ENCODE measurements at regions not wholly inside any gene's neighbourhood (a gene's known extent, or its start where the extent isn't known, plus 50 kb on each side); places are given as distances from the start of the nearest gene placed in this dataset.

DNA sequence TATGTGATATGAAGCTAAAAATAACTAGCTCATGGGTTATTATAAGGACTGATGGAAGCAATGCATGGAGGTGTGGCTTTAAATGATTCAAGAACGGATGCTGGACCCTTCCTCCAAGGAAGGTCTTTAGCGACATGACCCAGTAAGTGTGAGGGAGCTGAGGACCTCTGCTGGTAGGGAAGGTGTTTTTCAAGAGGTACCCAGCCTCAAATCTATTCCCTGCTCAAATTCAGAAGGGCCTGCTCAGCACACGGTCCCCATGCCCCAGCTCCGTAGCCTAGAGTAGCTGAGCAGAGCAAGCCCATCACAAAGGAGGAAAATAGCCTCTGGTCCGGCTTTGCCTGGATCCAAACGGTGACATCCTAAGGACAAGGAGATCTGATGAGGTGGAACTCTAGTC, 266.2 kb upstream of the IGF1R start:
- Histone ChIP-seq H3K36me3 (no peaks in the 10 kb centered on the region), H3K9me3 (no peaks in the 10 kb centered on the region), H3K4me3 (no peak overlapping the region), H3K4me1 (no peaks in the 10 kb centered on the region), H3K27ac (no peak overlapping the region), H3K27me3 (no peaks in the 10 kb centered on the region)
- intact Hi-C loops (cut with DNase I), result no loop called here
- no peak for FAIRE-seq
- no peak for DNase-seq
- 58 to 61% methylated on average over 6 of the region's 6 CpGs for WGBS, 2 donors
- TF ChIP-seq, protein P1, sequence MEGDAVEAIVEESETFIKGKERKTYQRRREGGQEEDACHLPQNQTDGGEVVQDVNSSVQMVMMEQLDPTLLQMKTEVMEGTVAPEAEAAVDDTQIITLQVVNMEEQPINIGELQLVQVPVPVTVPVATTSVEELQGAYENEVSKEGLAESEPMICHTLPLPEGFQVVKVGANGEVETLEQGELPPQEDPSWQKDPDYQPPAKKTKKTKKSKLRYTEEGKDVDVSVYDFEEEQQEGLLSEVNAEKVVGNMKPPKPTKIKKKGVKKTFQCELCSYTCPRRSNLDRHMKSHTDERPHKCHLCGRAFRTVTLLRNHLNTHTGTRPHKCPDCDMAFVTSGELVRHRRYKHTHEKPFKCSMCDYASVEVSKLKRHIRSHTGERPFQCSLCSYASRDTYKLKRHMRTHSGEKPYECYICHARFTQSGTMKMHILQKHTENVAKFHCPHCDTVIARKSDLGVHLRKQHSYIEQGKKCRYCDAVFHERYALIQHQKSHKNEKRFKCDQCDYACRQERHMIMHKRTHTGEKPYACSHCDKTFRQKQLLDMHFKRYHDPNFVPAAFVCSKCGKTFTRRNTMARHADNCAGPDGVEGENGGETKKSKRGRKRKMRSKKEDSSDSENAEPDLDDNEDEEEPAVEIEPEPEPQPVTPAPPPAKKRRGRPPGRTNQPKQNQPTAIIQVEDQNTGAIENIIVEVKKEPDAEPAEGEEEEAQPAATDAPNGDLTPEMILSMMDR (IDR thresholded peaks at IDR 0.05), result no peak
- ATAC-seq, result no peak

DNA sequence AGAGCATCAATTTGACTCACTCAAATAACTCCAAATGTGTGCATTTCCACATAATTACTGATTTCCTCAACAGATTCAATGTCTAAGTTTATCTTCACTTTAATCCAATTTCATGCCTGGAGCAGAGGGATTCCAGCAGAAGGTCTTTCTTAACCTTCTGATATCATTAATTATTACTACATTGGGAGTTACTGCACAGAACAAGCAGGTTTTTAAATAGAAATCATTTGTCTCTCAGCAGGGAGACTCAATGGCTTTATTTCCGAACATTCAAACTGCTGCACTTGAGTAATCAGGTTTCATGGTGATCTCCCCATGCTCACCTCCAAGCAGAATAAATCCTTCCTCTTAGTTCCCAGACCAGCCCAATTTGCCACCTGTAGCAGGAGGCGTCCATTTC, 264.8 kb upstream of the IGF1R start:
- intact Hi-C loops (cut with DNase I), result no loop called here
- no peaks in the 10 kb centered on the region for H3K27me3 ChIP-seq
- DNase-seq (no peak), ATAC-seq (no peak), FAIRE-seq (no peak)
- H3K4me3 ChIP-seq, result no peak overlapping the region
- H3K4me1 ChIP-seq, result no peaks in the 10 kb centered on the region
- H3K27ac ChIP-seq, result no peak overlapping the region
- no peaks in the 10 kb centered on the region for H3K36me3 ChIP-seq
- 58 to 66% methylated on average over 2 of the region's 2 CpGs for WGBS, 2 donors
- TF ChIP-seq, protein P1 (IDR thresholded peaks at IDR 0.05), result no peak
- no peaks in the 10 kb centered on the region for H3K9me3 ChIP-seq

DNA sequence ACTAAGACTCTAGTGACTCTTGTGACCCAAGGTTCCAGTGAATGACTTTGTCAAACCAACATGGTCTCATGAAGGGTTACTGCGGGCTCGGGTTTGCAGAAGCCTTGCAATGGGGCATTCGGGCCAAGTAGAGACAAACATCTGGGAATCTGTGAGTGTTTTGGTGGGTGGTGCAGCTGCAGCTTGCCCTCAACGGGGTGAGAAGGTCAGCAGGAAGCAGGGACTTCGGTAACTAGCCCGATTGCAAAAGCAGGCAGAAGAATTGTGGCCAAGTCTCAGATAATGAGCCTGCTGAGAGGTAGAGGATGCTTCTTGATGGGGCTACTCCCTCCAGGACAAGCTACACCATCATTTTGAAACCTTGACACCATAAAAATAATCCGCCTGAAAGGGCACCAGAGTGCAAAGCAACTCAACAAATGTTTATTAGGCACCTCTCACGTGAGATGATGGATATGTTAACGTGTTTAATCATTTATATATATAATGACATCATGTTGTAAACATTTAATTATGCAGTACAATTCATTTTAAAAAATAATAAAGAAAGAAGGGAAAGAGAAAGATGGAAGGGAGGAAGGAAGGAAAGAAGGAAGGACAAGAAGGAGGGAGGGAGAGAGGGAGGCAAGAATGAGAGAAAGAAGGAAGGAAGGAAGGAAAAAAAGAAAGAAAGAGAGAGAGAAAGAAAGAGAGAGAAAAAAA, 263.9 kb upstream of the IGF1R start:
- H3K4me1 ChIP-seq, result no peaks in the 10 kb centered on the region
- ATAC-seq, result no peak
- H3K9me3 ChIP-seq, result no peaks in the 10 kb centered on the region
- TF ChIP-seq, protein P1 (IDR thresholded peaks at IDR 0.05), result no peak
- no peaks in the 10 kb centered on the region for H3K36me3 ChIP-seq
- intact Hi-C loops (cut with DNase I), result no loop called here
- no peaks in the 10 kb centered on the region for H3K27me3 ChIP-seq
- H3K4me3 ChIP-seq, result no peak overlapping the region
- no peak for DNase-seq
- no peak overlapping the region for H3K27ac ChIP-seq
- 51 to 54% methylated on average over 9 of the region's 9 CpGs for WGBS, 2 donors
- no peak for FAIRE-seq

DNA sequence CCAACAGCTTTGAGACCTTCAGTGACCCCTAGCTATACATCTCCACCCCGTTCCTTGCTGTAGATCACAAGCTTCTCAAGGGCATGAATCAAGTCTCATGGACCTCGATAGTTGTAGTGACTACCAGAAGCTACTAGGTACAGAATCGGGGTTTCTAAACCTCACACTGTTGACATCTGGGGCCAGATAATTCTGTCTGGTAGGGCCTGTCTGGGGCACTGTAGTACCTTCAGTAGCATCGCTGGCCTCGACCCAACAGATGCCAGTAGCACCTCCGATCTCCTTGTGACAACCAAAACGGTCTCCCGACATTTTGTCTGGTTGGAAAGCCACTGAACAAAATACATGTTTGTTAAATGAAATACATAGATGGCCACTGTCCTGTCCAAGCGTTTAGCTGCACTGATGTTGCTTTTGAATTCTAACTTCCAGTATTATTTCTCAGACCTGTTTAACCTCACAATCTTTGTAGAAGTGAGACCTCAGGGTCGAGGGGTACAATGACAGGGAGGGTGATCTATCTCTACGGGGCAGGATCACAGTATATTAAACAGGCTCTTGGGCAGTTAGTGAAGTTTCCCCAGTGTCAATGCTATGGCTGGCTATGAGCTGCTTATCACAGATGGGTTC, 262.5 kb upstream of the IGF1R start:
- 69 to 83% methylated on average over 11 of the region's 11 CpGs for WGBS, 2 donors

More for the DNA sequence above, 262.5 kb upstream of the IGF1R start:
- H3K4me1 ChIP-seq, result no peaks in the 10 kb centered on the region
- H3K9me3 ChIP-seq, result no peaks in the 10 kb centered on the region
- FAIRE-seq (no peak), ATAC-seq (no peak), DNase-seq (no peak)
- TF ChIP-seq, protein P1 (IDR thresholded peaks at IDR 0.05), result no peak
- intact Hi-C loops (cut with DNase I), result no loop called here
- no peaks in the 10 kb centered on the region for H3K27me3 ChIP-seq
- no peaks in the 10 kb centered on the region for H3K36me3 ChIP-seq
- no peak overlapping the region for H3K27ac ChIP-seq
- H3K4me3 ChIP-seq, result no peak overlapping the region
